ENCODE measurements at regions not wholly inside any gene's neighbourhood (a gene's known extent, or its start where the extent isn't known, plus 50 kb on each side); places are given as distances from the start of the nearest gene placed in this dataset.

- 0 out of 2 replicates have a peak overlapping the region, but pooled peaks have one; percentile 20 for H3K27ac ChIP-seq
- TF ChIP-seq ZFX (IDR thresholded peaks at IDR 0.05; ENCODE audit: borderline replicate concordance) (no peak), CTCF (IDR thresholded peaks at IDR 0.05) (no peak)
Observed at GRCh38 chr5:56534102-56534829, 281.1 kb upstream of the MAP3K1 start.

GRCh38 chr5:56532466-56532865, 282.9 kb upstream of the MAP3K1 start:
- TF ChIP-seq CTCF (IDR thresholded peaks at IDR 0.05) (no peak), ZFX (IDR thresholded peaks at IDR 0.05; ENCODE audit: borderline replicate concordance) (no peak)
- no peak overlapping the region for H3K27ac ChIP-seq

GRCh38 chr5:56530626-56531138, 284.7 kb upstream of the MAP3K1 start:
- TF ChIP-seq ZFX (IDR thresholded peaks at IDR 0.05; ENCODE audit: borderline replicate concordance) = no peak
- no peak for TF ChIP-seq CTCF (IDR thresholded peaks at IDR 0.05)
- H3K27ac ChIP-seq = no peak overlapping the region

GRCh38 chr5:56529666-56530430, 285.5 kb upstream of the MAP3K1 start:
- TF ChIP-seq CTCF (IDR thresholded peaks at IDR 0.05) (no peak), ZFX (IDR thresholded peaks at IDR 0.05; ENCODE audit: borderline replicate concordance) (no peak)

GRCh38 chr5:56527174-56527573, 288.2 kb upstream of the MAP3K1 start:
- H3K27ac ChIP-seq = no peak overlapping the region
- TF ChIP-seq CTCF (IDR thresholded peaks at IDR 0.05) = no peak
- TF ChIP-seq ZFX (IDR thresholded peaks at IDR 0.05; ENCODE audit: borderline replicate concordance) = no peak

More at GRCh38 chr5:56529666-56530430, 285.5 kb upstream of the MAP3K1 start:
- no peak overlapping the region for H3K27ac ChIP-seq

- TF ChIP-seq ZFX (IDR thresholded peaks at IDR 0.05; ENCODE audit: borderline replicate concordance) = no peak
- no peak for TF ChIP-seq CTCF (IDR thresholded peaks at IDR 0.05)
- H3K27ac ChIP-seq = no peak overlapping the region
Observed at GRCh38 chr5:56525113-56525512, 290.2 kb upstream of the MAP3K1 start.
